Ovary (tissue), 7 donors: ENCODE measurements at regions not wholly inside any gene's neighbourhood (a gene's known extent, or its start where the extent isn't known, plus 50 kb on each side); places are given as distances from the start of the nearest gene placed in this dataset.

Experiments
- DNase-seq, 5 donors: peaks; one replicate each; pipeline ENCODE4 v3.0.0-alpha.2; 2019 to 2020
- H3K27ac ChIP-seq, 2 donors: fragments of 200-600 bp; one replicate each; pipeline versions ENCODE4 v1.5.1 to v1.8.0; 2019 to 2022
- H3K27me3 ChIP-seq: fragments of 200-600 bp; one replicate; pipeline ENCODE4 v1.8.0; 2022
- H3K36me3 ChIP-seq: fragments of 200-600 bp; sonication (generic); one replicate; pipeline ENCODE4 v1.5.1; 2019
- H3K4me1 ChIP-seq: one replicate; pipeline ENCODE4 v1.8.1; 2013; ENCODE audit warnings: mild to moderate bottlenecking, moderate library complexity; ENCODE audit not compliant: insufficient read depth
- H3K4me3 ChIP-seq: fragments of 200-600 bp; sonication (generic); one replicate; pipeline ENCODE4 v1.5.1; 2017
- H3K9me3 ChIP-seq, 2 donors: fragments of 200-600 bp in 1 of 2; sonication (generic) in 1 of 2; one replicate each; pipeline versions ENCODE4 v1.5.1 to v1.8.1; 2013 to 2019; ENCODE audit warnings: mild to moderate bottlenecking in 1 of 2, moderate library complexity in 1 of 2
- CTCF ChIP-seq, 3 donors: fragments of 450-650 bp in 2 of 3; fragments of 200-600 bp in 1 of 3; IDR thresholded peaks; one replicate each; pipeline versions ENCODE4 v1.5.1 to v1.8.0; 2016 to 2022; ENCODE audit warnings: antibody characterized with exemption in 3 of 3, mild to moderate bottlenecking in 1 of 3
- EP300 ChIP-seq: sonication (generic); formaldehyde crosslinking; IDR thresholded peaks from one replicate; pipeline ENCODE4 v1.6.1; 2017; ENCODE audit warnings: antibody characterized with exemption
- POLR2A ChIP-seq: fragments of 450-650 bp; IDR thresholded peaks from one replicate; pipeline ENCODE4 v1.6.1; 2017; ENCODE audit warnings: antibody characterized with exemption, mild to moderate bottlenecking, moderate library complexity
- WGBS, 3 donors: extraction: QIAGEN DNeasy Blood & Tissue Kit in 1 of 3; methylation state at CpG; one replicate each; pipeline versions ENCODE4 v1.1.5 to v1.1.7; 2013 to 2017; 5-methylcytosine and 5-hydroxymethylcytosine counted together
- intact Hi-C, 4 donors: fragments of 100-400 bp; cut with DNase I; formaldehyde crosslinking; loops; one replicate each; pipeline versions ENCODE4 v1.11.0 to v1.15.1; 2022 to 2023
- donor health status: DM: no; HTN: no; CAD: no; lungs with moderate emphysema.
- donor health status: DM: no; HTN: no; CAD: no.
- donor health status: Bipolar disorder and iron deficiency.
- donor health status: DM: no; HTN: no; CAD: no.
- donor health status: DM: yes; HTN: yes; CAD: no.

GRCh38 chrX:16240968-16241367, 73.7 kb downstream of the MAGEB17 start:
- H3K27me3 ChIP-seq, result no peaks in the 10 kb centered on the region
- no peaks in the 10 kb centered on the region for H3K4me1 ChIP-seq
- no peak for DNase-seq
- H3K36me3 ChIP-seq, result no peaks in the 10 kb centered on the region
- intact Hi-C loops, result no loop called here
- H3K4me3 ChIP-seq, result no peak overlapping the region
- no peak for TF ChIP-seq EP300
- no peak for TF ChIP-seq POLR2A
- no peak for TF ChIP-seq CTCF (IDR thresholded peaks at IDR 0.05)
- H3K9me3 ChIP-seq, result peaks cover 0 to 3% of the 10 kb centered on the region in 2 donors
- H3K27ac ChIP-seq, result no peak overlapping the region

- H3K36me3 ChIP-seq, result no peaks in the 10 kb centered on the region
- intact Hi-C loops, result no loop called here
- no peak for TF ChIP-seq POLR2A
- TF ChIP-seq CTCF (IDR thresholded peaks at IDR 0.05), result no peak
- no peaks in the 10 kb centered on the region for H3K9me3 ChIP-seq
- 52 to 61% (median 58%) methylated on average over 1 of the region's 1 CpG for WGBS, 3 donors
- no peak for DNase-seq
- no peak overlapping the region for H3K4me3 ChIP-seq
- H3K4me1 ChIP-seq, result no peaks in the 10 kb centered on the region
- H3K27ac ChIP-seq, result no peak overlapping the region
- H3K27me3 ChIP-seq, result no peaks in the 10 kb centered on the region
Measured at GRCh38 chrX:16250296-16250695, 83.0 kb downstream of the MAGEB17 start.

GRCh38 chrX:16251782-16252181, 84.5 kb downstream of the MAGEB17 start:
- intact Hi-C loops, result no loop called here
- no peak for TF ChIP-seq CTCF (IDR thresholded peaks at IDR 0.05)
- no peak for TF ChIP-seq EP300
- no peak for TF ChIP-seq POLR2A
- WGBS, 3 donors, result 72 to 78% (median 74%) methylated on average over 4 of the region's 4 CpGs
- H3K4me1 ChIP-seq, result no peaks in the 10 kb centered on the region
- DNase-seq, result no peak
- no peak overlapping the region for H3K27ac ChIP-seq
- no peak overlapping the region for H3K4me3 ChIP-seq
- H3K9me3 ChIP-seq, result no peaks in the 10 kb centered on the region
- H3K27me3 ChIP-seq, result no peaks in the 10 kb centered on the region
- H3K36me3 ChIP-seq, result no peaks in the 10 kb centered on the region

GRCh38 chrX:16258882-16259281, 91.6 kb downstream of the MAGEB17 start:
- no peaks in the 10 kb centered on the region for H3K4me1 ChIP-seq
- H3K36me3 ChIP-seq, result no peaks in the 10 kb centered on the region
- H3K27ac ChIP-seq, result no peak overlapping the region
- WGBS, 3 donors, result 28 to 32% (median 32%) methylated on average over 4 of the region's 4 CpGs
- intact Hi-C loops, result no loop called here
- no peaks in the 10 kb centered on the region for H3K9me3 ChIP-seq
- no peak for TF ChIP-seq EP300
- TF ChIP-seq CTCF (IDR thresholded peaks at IDR 0.05), result no peak
- TF ChIP-seq POLR2A, result no peak
- no peak overlapping the region for H3K4me3 ChIP-seq
- no peaks in the 10 kb centered on the region for H3K27me3 ChIP-seq
- DNase-seq, result no peak

GRCh38 chrX:16267431-16267830, 100.2 kb downstream of the MAGEB17 start:
- intact Hi-C loops, result no loop called here
- Histone ChIP-seq H3K9me3 (no peaks in the 10 kb centered on the region), H3K27ac (no peak overlapping the region), H3K27me3 (no peaks in the 10 kb centered on the region), H3K36me3 (no peaks in the 10 kb centered on the region), H3K4me1 (no peaks in the 10 kb centered on the region), H3K4me3 (no peak overlapping the region)
- 88 to 91% (median 88%) methylated on average over 1 of the region's 1 CpG for WGBS, 3 donors
- no peak for TF ChIP-seq CTCF (IDR thresholded peaks at IDR 0.05)
- TF ChIP-seq POLR2A, result no peak
- no peak for TF ChIP-seq EP300
- no peak for DNase-seq
